ENCODE measurements at regions not wholly inside any gene's neighbourhood (a gene's known extent, or its start where the extent isn't known, plus 50 kb on each side); places are given as distances from the start of the nearest gene placed in this dataset.

DNA sequence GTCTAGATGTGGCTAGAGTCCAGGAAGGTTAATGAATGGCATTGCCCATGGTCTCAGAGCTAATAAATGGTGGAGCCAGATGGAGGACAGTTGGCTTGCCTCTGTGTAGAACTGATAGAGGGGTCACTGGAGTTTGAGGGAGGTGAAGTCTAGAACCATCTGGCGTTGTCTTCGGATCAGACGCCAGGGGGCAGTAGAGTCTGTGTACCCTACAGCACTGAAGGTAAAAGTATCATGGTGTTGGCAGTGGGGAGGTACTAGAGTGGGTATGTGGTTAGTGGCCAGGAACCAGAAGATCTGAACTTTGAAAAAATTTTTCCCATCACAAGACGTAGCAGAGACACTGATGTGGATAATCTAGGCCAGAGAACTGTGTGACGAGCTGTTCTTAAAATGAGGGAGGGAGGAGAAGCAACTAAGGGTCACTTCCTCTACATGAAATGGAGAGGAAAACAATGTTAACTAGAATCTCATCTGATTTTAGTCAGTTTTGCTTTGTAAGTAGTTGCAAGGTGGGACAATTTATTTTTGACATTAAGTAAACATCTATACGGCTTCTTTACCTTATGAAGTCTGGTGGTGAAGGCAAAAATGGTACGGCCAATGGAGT, 227.9 kb upstream of the PRSS58 start:
- TF ChIP-seq CREB1 (CRISPR knock-in tag; IDR thresholded peaks at IDR 0.05; ENCODE audit: low read depth) (no peak), EZH2 (IDR thresholded peaks at IDR 0.05; ENCODE audit: low read depth, unreplicated experiment) (no peak), POLR2AphosphoS5 (IDR thresholded peaks at IDR 0.05; ENCODE audit: low read depth) (no peak), EZH2phosphoT487 (IDR thresholded peaks at IDR 0.05; ENCODE audit: unreplicated experiment) (no peak), ZNF331 (CRISPR knock-in tag; IDR thresholded peaks at IDR 0.05; ENCODE audit: low read depth) (no peak)
- TF ChIP-seq, protein P1, sequence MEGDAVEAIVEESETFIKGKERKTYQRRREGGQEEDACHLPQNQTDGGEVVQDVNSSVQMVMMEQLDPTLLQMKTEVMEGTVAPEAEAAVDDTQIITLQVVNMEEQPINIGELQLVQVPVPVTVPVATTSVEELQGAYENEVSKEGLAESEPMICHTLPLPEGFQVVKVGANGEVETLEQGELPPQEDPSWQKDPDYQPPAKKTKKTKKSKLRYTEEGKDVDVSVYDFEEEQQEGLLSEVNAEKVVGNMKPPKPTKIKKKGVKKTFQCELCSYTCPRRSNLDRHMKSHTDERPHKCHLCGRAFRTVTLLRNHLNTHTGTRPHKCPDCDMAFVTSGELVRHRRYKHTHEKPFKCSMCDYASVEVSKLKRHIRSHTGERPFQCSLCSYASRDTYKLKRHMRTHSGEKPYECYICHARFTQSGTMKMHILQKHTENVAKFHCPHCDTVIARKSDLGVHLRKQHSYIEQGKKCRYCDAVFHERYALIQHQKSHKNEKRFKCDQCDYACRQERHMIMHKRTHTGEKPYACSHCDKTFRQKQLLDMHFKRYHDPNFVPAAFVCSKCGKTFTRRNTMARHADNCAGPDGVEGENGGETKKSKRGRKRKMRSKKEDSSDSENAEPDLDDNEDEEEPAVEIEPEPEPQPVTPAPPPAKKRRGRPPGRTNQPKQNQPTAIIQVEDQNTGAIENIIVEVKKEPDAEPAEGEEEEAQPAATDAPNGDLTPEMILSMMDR (conservative IDR thresholded peaks at IDR 0.05; ENCODE audit: low read depth in 2 of 2), result peak; percentile 68 to 79
- TF ChIP-seq, protein P2, sequence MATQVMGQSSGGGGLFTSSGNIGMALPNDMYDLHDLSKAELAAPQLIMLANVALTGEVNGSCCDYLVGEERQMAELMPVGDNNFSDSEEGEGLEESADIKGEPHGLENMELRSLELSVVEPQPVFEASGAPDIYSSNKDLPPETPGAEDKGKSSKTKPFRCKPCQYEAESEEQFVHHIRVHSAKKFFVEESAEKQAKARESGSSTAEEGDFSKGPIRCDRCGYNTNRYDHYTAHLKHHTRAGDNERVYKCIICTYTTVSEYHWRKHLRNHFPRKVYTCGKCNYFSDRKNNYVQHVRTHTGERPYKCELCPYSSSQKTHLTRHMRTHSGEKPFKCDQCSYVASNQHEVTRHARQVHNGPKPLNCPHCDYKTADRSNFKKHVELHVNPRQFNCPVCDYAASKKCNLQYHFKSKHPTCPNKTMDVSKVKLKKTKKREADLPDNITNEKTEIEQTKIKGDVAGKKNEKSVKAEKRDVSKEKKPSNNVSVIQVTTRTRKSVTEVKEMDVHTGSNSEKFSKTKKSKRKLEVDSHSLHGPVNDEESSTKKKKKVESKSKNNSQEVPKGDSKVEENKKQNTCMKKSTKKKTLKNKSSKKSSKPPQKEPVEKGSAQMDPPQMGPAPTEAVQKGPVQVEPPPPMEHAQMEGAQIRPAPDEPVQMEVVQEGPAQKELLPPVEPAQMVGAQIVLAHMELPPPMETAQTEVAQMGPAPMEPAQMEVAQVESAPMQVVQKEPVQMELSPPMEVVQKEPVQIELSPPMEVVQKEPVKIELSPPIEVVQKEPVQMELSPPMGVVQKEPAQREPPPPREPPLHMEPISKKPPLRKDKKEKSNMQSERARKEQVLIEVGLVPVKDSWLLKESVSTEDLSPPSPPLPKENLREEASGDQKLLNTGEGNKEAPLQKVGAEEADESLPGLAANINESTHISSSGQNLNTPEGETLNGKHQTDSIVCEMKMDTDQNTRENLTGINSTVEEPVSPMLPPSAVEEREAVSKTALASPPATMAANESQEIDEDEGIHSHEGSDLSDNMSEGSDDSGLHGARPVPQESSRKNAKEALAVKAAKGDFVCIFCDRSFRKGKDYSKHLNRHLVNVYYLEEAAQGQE (IDR thresholded peaks at IDR 0.05; ENCODE audit: unreplicated experiment), result no peak

All from GM23338 (cell line).